DND-41 (cell line): ENCODE measurements at regions not wholly inside any gene's neighbourhood (a gene's known extent, or its start where the extent isn't known, plus 50 kb on each side); places are given as distances from the start of the nearest gene placed in this dataset.

Experiments
- EZH2 ChIP-seq: IDR thresholded peaks from 3 replicates; pipeline ENCODE4 v1.6.1; 2012; ENCODE audit warnings: borderline replicate concordance, low read depth, mild to moderate bottlenecking, moderate library complexity, low read length, inconsistent platforms; ENCODE audit not compliant: severe bottlenecking
- TF ChIP-seq, protein P1 (sequence below): IDR thresholded peaks from 2 replicates; pipeline ENCODE4 v1.5.1; 2012; ENCODE audit warnings: borderline replicate concordance, low read length, moderate library complexity, mild to moderate bottlenecking; ENCODE audit not compliant: poor library complexity, severe bottlenecking; ENCODE audit errors: extremely low read depth

DNA sequence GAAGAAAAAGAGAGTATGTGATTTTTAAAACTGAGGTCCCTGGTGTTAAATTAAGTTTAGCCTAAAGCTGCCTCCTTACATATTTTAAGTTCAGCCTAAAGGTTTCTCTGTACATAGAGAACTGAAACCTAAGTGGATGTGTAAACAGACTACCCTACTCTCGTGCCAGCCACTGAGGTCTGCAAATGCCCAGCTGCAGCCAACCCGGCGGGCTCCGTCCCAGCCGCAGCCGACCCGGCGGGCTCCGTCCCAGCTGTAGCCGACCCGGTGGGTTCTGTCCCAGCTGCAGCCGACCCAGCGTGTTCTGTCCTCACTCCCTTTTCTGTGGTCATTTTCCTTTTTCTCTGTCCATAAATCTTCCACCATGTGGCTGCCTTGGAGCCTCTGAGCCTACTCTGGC lies 97.2 kb upstream of the SFSWAP start:
- TF ChIP-seq, protein P1, sequence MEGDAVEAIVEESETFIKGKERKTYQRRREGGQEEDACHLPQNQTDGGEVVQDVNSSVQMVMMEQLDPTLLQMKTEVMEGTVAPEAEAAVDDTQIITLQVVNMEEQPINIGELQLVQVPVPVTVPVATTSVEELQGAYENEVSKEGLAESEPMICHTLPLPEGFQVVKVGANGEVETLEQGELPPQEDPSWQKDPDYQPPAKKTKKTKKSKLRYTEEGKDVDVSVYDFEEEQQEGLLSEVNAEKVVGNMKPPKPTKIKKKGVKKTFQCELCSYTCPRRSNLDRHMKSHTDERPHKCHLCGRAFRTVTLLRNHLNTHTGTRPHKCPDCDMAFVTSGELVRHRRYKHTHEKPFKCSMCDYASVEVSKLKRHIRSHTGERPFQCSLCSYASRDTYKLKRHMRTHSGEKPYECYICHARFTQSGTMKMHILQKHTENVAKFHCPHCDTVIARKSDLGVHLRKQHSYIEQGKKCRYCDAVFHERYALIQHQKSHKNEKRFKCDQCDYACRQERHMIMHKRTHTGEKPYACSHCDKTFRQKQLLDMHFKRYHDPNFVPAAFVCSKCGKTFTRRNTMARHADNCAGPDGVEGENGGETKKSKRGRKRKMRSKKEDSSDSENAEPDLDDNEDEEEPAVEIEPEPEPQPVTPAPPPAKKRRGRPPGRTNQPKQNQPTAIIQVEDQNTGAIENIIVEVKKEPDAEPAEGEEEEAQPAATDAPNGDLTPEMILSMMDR, result no peak
- no peak for TF ChIP-seq EZH2
